BE2C (cell line): ENCODE measurements at regions not wholly inside any gene's neighbourhood (a gene's known extent, or its start where the extent isn't known, plus 50 kb on each side); places are given as distances from the start of the nearest gene placed in this dataset.

Experiments
- DNase-seq: peaks from one replicate; pipeline ENCODE4 v3.0.0-alpha.2; 2020
- H3K27me3 ChIP-seq: fragments of 250-450 bp; sonication (Bioruptor Pico); 2 replicates; pipeline ENCODE4 v1.5.1; 2020; ENCODE audit warnings: mild to moderate bottlenecking
- H3K36me3 ChIP-seq: fragments of 250-450 bp; sonication (Bioruptor Pico); 2 replicates; pipeline ENCODE4 v1.5.1; 2020; ENCODE audit warnings: mild to moderate bottlenecking
- H3K4me1 ChIP-seq: fragments of 250-450 bp; sonication (Bioruptor Pico); 2 replicates; pipeline ENCODE4 v1.5.1; 2020
- H3K4me3 ChIP-seq: 2 replicates; pipeline ENCODE4 v1.5.1; 2011; ENCODE audit warnings: low read depth, low read length
- H3K9me3 ChIP-seq: fragments of 250-450 bp; sonication (Bioruptor Pico); 2 replicates; pipeline ENCODE4 v1.5.1; 2020
- CTCF ChIP-seq: IDR thresholded peaks from 2 replicates; pipeline ENCODE4 v1.5.1; 2012; ENCODE audit warnings: mild to moderate bottlenecking, low read depth, low read length

GRCh38 chr3:156760333-156760732, 65.8 kb upstream of the LEKR1 start:
- peaks cover 1% of the 10 kb centered on the region; the same call in 1 of the 2 replicates for H3K27me3 ChIP-seq
- no peak for DNase-seq
- no peaks in the 10 kb centered on the region for H3K36me3 ChIP-seq
- H3K9me3 ChIP-seq: no peaks in the 10 kb centered on the region
- H3K4me3 ChIP-seq: no peak overlapping the region
- TF ChIP-seq CTCF: no peak
- H3K4me1 ChIP-seq: no peaks in the 10 kb centered on the region

- TF ChIP-seq CTCF: no peak
Observed at GRCh38 chr3:156761007-156761406, 65.1 kb upstream of the LEKR1 start.

GRCh38 chr3:156761713-156762451, 64.3 kb upstream of the LEKR1 start:
- no peak for DNase-seq
- Histone ChIP-seq H3K4me1 (no peaks in the 10 kb centered on the region), H3K36me3 (no peaks in the 10 kb centered on the region), H3K4me3 (no peak overlapping the region), H3K27me3 (no peaks in the 10 kb centered on the region; the same call in 1 of the 2 replicates), H3K9me3 (no peaks in the 10 kb centered on the region)
- TF ChIP-seq CTCF: no peak; the same call in 1 of the 2 replicates

More at GRCh38 chr3:156761007-156761406, 65.1 kb upstream of the LEKR1 start:
- Histone ChIP-seq H3K4me3 (no peak overlapping the region), H3K4me1 (no peaks in the 10 kb centered on the region), H3K36me3 (no peaks in the 10 kb centered on the region), H3K27me3 (no peaks in the 10 kb centered on the region; the same call in 1 of the 2 replicates), H3K9me3 (no peaks in the 10 kb centered on the region)
- DNase-seq: no peak

- no peaks in the 10 kb centered on the region for H3K9me3 ChIP-seq
- TF ChIP-seq CTCF: no peak
- H3K27me3 ChIP-seq: no peaks in the 10 kb centered on the region; the same call in 1 of the 2 replicates
- no peaks in the 10 kb centered on the region for H3K4me1 ChIP-seq
- no peak overlapping the region for H3K4me3 ChIP-seq
- no peaks in the 10 kb centered on the region for H3K36me3 ChIP-seq
- DNase-seq: no peak
Observed at GRCh38 chr3:156762631-156763185, 63.4 kb upstream of the LEKR1 start.

- no peak for DNase-seq
- no peak overlapping the region for H3K4me3 ChIP-seq
- TF ChIP-seq CTCF: no peak
- H3K27me3 ChIP-seq: no peaks in the 10 kb centered on the region; the same call in 1 of the 2 replicates
- no peaks in the 10 kb centered on the region for H3K9me3 ChIP-seq
- no peaks in the 10 kb centered on the region for H3K36me3 ChIP-seq
- H3K4me1 ChIP-seq: no peaks in the 10 kb centered on the region
Observed at GRCh38 chr3:156763386-156763785, 62.8 kb upstream of the LEKR1 start.
